ENCODE measurements at regions not wholly inside any gene's neighbourhood (a gene's known extent, or its start where the extent isn't known, plus 50 kb on each side); places are given as distances from the start of the nearest gene placed in this dataset.

- H3K23ac ChIP-seq (ENCODE audit: low read length in 2 of 2) = no peak overlapping the region
- no peak overlapping the region for H3K4me2 ChIP-seq (ENCODE audit: low read length, poor library complexity, severe bottlenecking)
- WGBS = 65% methylated on average over 4 of the region's 4 CpGs
- H3K27me3 ChIP-seq (ENCODE audit: control insufficient read depth in 1 of 2, insufficient read depth in 1 of 2, low read length in 2 of 2) = peaks cover 28 to 31% of the 10 kb centered on the region in 2 experiments
- no peaks in the 10 kb centered on the region for H3K9me3 ChIP-seq (ENCODE audit: control insufficient read depth, low read length)
- no peaks in the 10 kb centered on the region for H3K36me3 ChIP-seq (ENCODE audit: control insufficient read depth in 1 of 2, insufficient read depth in 2 of 2, low read depth in 1 of 2, low read length in 2 of 2)
- H3K4me1 ChIP-seq (ENCODE audit: control insufficient read depth, insufficient read depth, low read depth, low read length) = peaks cover 26% of the 10 kb centered on the region
- H3K9ac ChIP-seq (ENCODE audit: low read length) = peak overlapping the region; percentile 55
- H3K4ac ChIP-seq (ENCODE audit: low read depth in 1 of 2, low read length in 2 of 2) = no peak overlapping the region
- H2AK5ac ChIP-seq (ENCODE audit: low read length, severe bottlenecking) = no peak overlapping the region
- H2BK5ac ChIP-seq (ENCODE audit: low read depth, low read length, poor library complexity, severe bottlenecking) = no peak overlapping the region
- no peak overlapping the region for H3K27ac ChIP-seq (ENCODE audit: low read length, poor library complexity, severe bottlenecking)
- H2BK12ac ChIP-seq (ENCODE audit: low read length in 2 of 2) = peak overlapping the region; percentile 41 to 74
- DNase-seq = peak; percentile 16
- peak overlapping the region; percentile 50 for H4K8ac ChIP-seq (ENCODE audit: low read length)
- H4K91ac ChIP-seq (ENCODE audit: low read length) = peak overlapping the region; percentile 66
- peak overlapping the region in 1 of 2 experiments; percentile 49 for H3K4me3 ChIP-seq (ENCODE audit: insufficient read depth in 1 of 2, low read depth in 1 of 2, low read length in 2 of 2)
- peak overlapping the region in 1 of 2 experiments; percentile 80 for H3K14ac ChIP-seq (ENCODE audit: low read length in 2 of 2)
- no peaks in the 10 kb centered on the region for H3K79me1 ChIP-seq (replicated peaks; ENCODE audit: low read length, poor library complexity, severe bottlenecking)
- no peak overlapping the region for H2BK120ac ChIP-seq (ENCODE audit: low read depth, low read length)
- H2BK15ac ChIP-seq (ENCODE audit: low read depth, poor library complexity, severe bottlenecking) = no peak overlapping the region
- peak overlapping the region; percentile 33 to 82 for H3K18ac ChIP-seq (ENCODE audit: low read depth in 1 of 2, low read length in 2 of 2)
- peak overlapping the region; percentile 67 for H2AFZ ChIP-seq (ENCODE audit: low read depth, low read length)
Measured at GRCh38 chr2:64359171-64359891, 94.6 kb upstream of the LGALSL start.

- Histone ChIP-seq H2BK12ac (ENCODE audit: low read length in 2 of 2) (peak overlapping the region; percentile 41 to 78), H3K79me1 (replicated peaks; ENCODE audit: low read length, poor library complexity, severe bottlenecking) (no peaks in the 10 kb centered on the region), H4K91ac (ENCODE audit: low read length) (peak overlapping the region; percentile 66), H3K27ac (ENCODE audit: low read length, poor library complexity, severe bottlenecking) (no peak overlapping the region), H3K14ac (ENCODE audit: low read length in 2 of 2) (peak overlapping the region in 1 of 2 experiments; percentile 80), H3K4me2 (ENCODE audit: low read length, poor library complexity, severe bottlenecking) (no peak overlapping the region), H3K23ac (ENCODE audit: low read length in 2 of 2) (no peak overlapping the region), H3K9me3 (ENCODE audit: control insufficient read depth, low read length) (no peaks in the 10 kb centered on the region), H4K8ac (ENCODE audit: low read length) (peak overlapping the region; percentile 50), H2AFZ (ENCODE audit: low read depth, low read length) (peak overlapping the region; percentile 67), H3K4me1 (ENCODE audit: control insufficient read depth, insufficient read depth, low read depth, low read length) (peaks cover 21% of the 10 kb centered on the region), H2BK120ac (ENCODE audit: low read depth, low read length) (no peak overlapping the region), H2BK15ac (ENCODE audit: low read depth, poor library complexity, severe bottlenecking) (no peak overlapping the region), H2AK5ac (ENCODE audit: low read length, severe bottlenecking) (no peak overlapping the region), H3K4me3 (ENCODE audit: insufficient read depth in 1 of 2, low read depth in 1 of 2, low read length in 2 of 2) (peak overlapping the region in 1 of 2 experiments; percentile 49), H3K36me3 (ENCODE audit: control insufficient read depth in 1 of 2, insufficient read depth in 2 of 2, low read depth in 1 of 2, low read length in 2 of 2) (no peaks in the 10 kb centered on the region), H3K27me3 (ENCODE audit: control insufficient read depth in 1 of 2, insufficient read depth in 1 of 2, low read length in 2 of 2) (peaks cover 31% of the 10 kb centered on the region in 2 experiments), H3K9ac (ENCODE audit: low read length) (peak overlapping the region; percentile 55), H3K4ac (ENCODE audit: low read depth in 1 of 2, low read length in 2 of 2) (no peak overlapping the region), H2BK5ac (ENCODE audit: low read depth, low read length, poor library complexity, severe bottlenecking) (no peak overlapping the region), H3K18ac (ENCODE audit: low read depth in 1 of 2, low read length in 2 of 2) (peak overlapping the region; percentile 33 to 82)
- 37% methylated on average over 11 of the region's 11 CpGs for WGBS
- DNase-seq = peak; percentile 96
Measured at GRCh38 chr2:64359892-64360657, 93.9 kb upstream of the LGALSL start.

GRCh38 chr2:64361151-64361938 is 92.6 kb upstream of the LGALSL start:
- Histone ChIP-seq H3K4me2 (ENCODE audit: low read length, poor library complexity, severe bottlenecking) (no peak overlapping the region), H3K4me1 (ENCODE audit: control insufficient read depth, insufficient read depth, low read depth, low read length) (peaks cover 18% of the 10 kb centered on the region), H3K79me1 (replicated peaks; ENCODE audit: low read length, poor library complexity, severe bottlenecking) (no peaks in the 10 kb centered on the region), H3K14ac (ENCODE audit: low read length in 2 of 2) (no peak overlapping the region), H4K8ac (ENCODE audit: low read length) (no peak overlapping the region), H3K4me3 (ENCODE audit: insufficient read depth in 1 of 2, low read depth in 1 of 2, low read length in 2 of 2) (no peak overlapping the region), H3K23ac (ENCODE audit: low read length in 2 of 2) (no peak overlapping the region), H3K18ac (ENCODE audit: low read depth in 1 of 2, low read length in 2 of 2) (no peak overlapping the region), H2BK12ac (ENCODE audit: low read length in 2 of 2) (no peak overlapping the region), H3K27me3 (ENCODE audit: control insufficient read depth in 1 of 2, insufficient read depth in 1 of 2, low read length in 2 of 2) (peaks cover 31% of the 10 kb centered on the region in 2 experiments), H3K36me3 (ENCODE audit: control insufficient read depth in 1 of 2, insufficient read depth in 2 of 2, low read depth in 1 of 2, low read length in 2 of 2) (no peaks in the 10 kb centered on the region), H3K27ac (ENCODE audit: low read length, poor library complexity, severe bottlenecking) (no peak overlapping the region), H3K4ac (ENCODE audit: low read depth in 1 of 2, low read length in 2 of 2) (no peak overlapping the region), H3K9ac (ENCODE audit: low read length) (no peak overlapping the region), H2BK120ac (ENCODE audit: low read depth, low read length) (no peak overlapping the region), H4K91ac (ENCODE audit: low read length) (no peak overlapping the region), H2AFZ (ENCODE audit: low read depth, low read length) (no peak overlapping the region), H2AK5ac (ENCODE audit: low read length, severe bottlenecking) (no peak overlapping the region), H3K9me3 (ENCODE audit: control insufficient read depth, low read length) (no peaks in the 10 kb centered on the region), H2BK5ac (ENCODE audit: low read depth, low read length, poor library complexity, severe bottlenecking) (no peak overlapping the region), H2BK15ac (ENCODE audit: low read depth, poor library complexity, severe bottlenecking) (no peak overlapping the region)
- no peak for DNase-seq
- 88% methylated on average over 12 of the region's 12 CpGs for WGBS
